Natural killer cell treated with Interleukin-12 subunit alpha and Interleukin-12 subunit beta and Interleukin-15 and Interleukin-18, amount 100 ng/mL, for 72 hours (primary cell): ENCODE measurements at regions not wholly inside any gene's neighbourhood (a gene's known extent, or its start where the extent isn't known, plus 50 kb on each side); places are given as distances from the start of the nearest gene placed in this dataset.
"Not testable (repeated sequence)": the region's sequence is repeated elsewhere in the genome, so short reads cannot be mapped to it uniquely, and the experiment has no call there.

Experiments
- ATAC-seq, 2 donors: fragments of 150-1000 bp; cut with Tn5 transposase in 1 of 2; sonication (Bioruptor Pico), chemical (Tn5 transposase) in 1 of 2; 2 replicates each; pipeline ENCODE4 v1.10.0; 2021
- DNase-seq: peaks from one replicate; pipeline ENCODE4 v3.0.0; 2022; ENCODE audit warnings: low spot score
- H3K27ac Mint-ChIP-seq, 2 donors: 1 replicate in 1 of 2; 2 replicates in 1 of 2; pipeline ENCODE4 v1.8.0; 2022; ENCODE audit warnings: mixed read lengths in 2 of 2, mild to moderate bottlenecking in 1 of 2, moderate library complexity in 1 of 2
- H3K27me3 Mint-ChIP-seq, 2 donors: 1 replicate in 1 of 2; 2 replicates in 1 of 2; pipeline ENCODE4 v1.8.0; 2022; ENCODE audit warnings: mixed read lengths in 2 of 2
- H3K36me3 Mint-ChIP-seq: one replicate; pipeline ENCODE4 v1.8.0; 2022; ENCODE audit warnings: mixed read lengths
- H3K4me1 Mint-ChIP-seq, 2 donors: 1 replicate in 1 of 2; 2 replicates in 1 of 2; pipeline ENCODE4 v1.8.0; 2022; ENCODE audit warnings: low read depth in 2 of 2, mixed read lengths in 2 of 2, mild to moderate bottlenecking in 1 of 2
- H3K4me3 Mint-ChIP-seq: one replicate; pipeline ENCODE4 v1.8.0; 2022; ENCODE audit warnings: mixed read lengths
- H3K9me3 Mint-ChIP-seq: 2 replicates; pipeline ENCODE4 v1.8.0; 2022; ENCODE audit warnings: mixed read lengths

- not testable (repeated sequence) for DNase-seq, H3K4me1 Mint-ChIP-seq, H3K27me3 Mint-ChIP-seq, H3K27ac Mint-ChIP-seq, H3K36me3 Mint-ChIP-seq, ATAC-seq, H3K4me3 Mint-ChIP-seq, H3K9me3 Mint-ChIP-seq
These were observed 152.8 kb upstream of the PLGLB1 start for GRCh38 chr2:87174454-87174853.

DNA sequence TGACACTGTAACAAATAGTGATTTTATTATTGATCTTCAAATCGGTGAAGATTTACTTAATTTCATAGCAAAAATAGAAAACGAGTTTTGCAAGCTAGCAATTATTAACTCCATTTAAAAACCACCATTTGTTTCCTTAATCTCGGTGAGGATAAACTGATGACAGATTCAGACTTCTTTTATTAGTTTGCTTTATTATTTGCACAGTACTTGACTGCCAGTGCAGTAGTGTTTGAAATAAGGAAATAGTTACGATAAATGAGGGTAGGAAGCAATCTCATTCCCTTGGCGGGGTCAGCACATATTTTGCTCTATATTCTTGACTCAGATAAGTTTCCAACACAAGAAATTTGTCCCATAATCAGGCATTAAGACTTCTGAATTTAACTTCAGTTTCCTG is 161.7 kb upstream of the PLGLB1 start:
- not testable (repeated sequence) for H3K36me3 Mint-ChIP-seq, ATAC-seq, H3K9me3 Mint-ChIP-seq, H3K4me3 Mint-ChIP-seq, H3K27me3 Mint-ChIP-seq, H3K27ac Mint-ChIP-seq, H3K4me1 Mint-ChIP-seq, DNase-seq

DNA sequence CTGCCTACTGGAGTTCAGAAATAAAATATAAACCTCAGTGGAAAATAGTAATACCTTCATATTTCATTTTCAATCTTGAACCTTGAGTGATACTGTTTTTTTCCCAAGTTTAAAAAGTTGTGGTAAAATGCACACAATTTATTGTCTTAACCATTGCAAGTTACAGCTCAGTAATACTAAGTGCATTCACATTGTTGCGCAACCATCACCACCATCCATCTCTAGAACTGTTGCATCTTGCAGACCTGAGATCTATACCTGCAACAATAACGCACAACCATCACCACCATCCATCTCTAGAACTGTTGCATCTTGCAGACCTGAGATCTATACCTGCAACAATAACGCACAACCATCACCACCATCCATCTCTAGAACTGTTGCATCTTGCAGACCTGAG is 162.6 kb upstream of the PLGLB1 start:
- H3K27me3 Mint-ChIP-seq, H3K4me3 Mint-ChIP-seq, DNase-seq, H3K4me1 Mint-ChIP-seq, H3K36me3 Mint-ChIP-seq, ATAC-seq, H3K27ac Mint-ChIP-seq, H3K9me3 Mint-ChIP-seq: not testable (repeated sequence)

GRCh38 chr2:87189214-87189613 is 167.6 kb upstream of the PLGLB1 start:
- H3K27ac Mint-ChIP-seq, ATAC-seq, H3K27me3 Mint-ChIP-seq, DNase-seq, H3K9me3 Mint-ChIP-seq, H3K4me3 Mint-ChIP-seq, H3K4me1 Mint-ChIP-seq, H3K36me3 Mint-ChIP-seq: not testable (repeated sequence)

DNA sequence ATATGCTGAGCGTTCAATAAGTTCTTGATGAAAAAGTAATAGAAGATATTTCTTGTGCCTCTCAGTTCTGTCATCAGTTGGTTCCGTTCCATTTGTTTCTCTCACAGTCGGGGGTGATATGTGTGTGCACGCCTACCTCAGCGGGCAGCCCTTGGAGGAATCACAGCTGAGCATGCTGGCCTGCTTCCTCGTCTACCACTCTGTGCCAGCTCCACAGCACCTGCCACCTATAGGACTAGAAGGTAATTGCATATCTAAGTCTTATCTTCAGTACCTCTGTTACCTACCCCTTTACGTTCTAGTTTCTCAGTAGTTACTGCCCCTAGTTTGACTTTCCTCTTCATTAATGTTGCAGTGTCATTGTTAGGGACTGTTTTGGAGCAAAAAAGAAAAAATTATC is 171.7 kb upstream of the PLGLB1 start:
- not testable (repeated sequence) for H3K4me3 Mint-ChIP-seq, DNase-seq

GRCh38 chr2:87194254-87194999 is 172.8 kb upstream of the PLGLB1 start:
- not testable (repeated sequence) for DNase-seq, H3K36me3 Mint-ChIP-seq

More for the DNA sequence above, 171.7 kb upstream of the PLGLB1 start:
- not testable (repeated sequence) for H3K36me3 Mint-ChIP-seq, H3K27ac Mint-ChIP-seq, H3K27me3 Mint-ChIP-seq, H3K9me3 Mint-ChIP-seq, H3K4me1 Mint-ChIP-seq
- peak in 1 of 2 donors; percentile 64 for ATAC-seq

DNA sequence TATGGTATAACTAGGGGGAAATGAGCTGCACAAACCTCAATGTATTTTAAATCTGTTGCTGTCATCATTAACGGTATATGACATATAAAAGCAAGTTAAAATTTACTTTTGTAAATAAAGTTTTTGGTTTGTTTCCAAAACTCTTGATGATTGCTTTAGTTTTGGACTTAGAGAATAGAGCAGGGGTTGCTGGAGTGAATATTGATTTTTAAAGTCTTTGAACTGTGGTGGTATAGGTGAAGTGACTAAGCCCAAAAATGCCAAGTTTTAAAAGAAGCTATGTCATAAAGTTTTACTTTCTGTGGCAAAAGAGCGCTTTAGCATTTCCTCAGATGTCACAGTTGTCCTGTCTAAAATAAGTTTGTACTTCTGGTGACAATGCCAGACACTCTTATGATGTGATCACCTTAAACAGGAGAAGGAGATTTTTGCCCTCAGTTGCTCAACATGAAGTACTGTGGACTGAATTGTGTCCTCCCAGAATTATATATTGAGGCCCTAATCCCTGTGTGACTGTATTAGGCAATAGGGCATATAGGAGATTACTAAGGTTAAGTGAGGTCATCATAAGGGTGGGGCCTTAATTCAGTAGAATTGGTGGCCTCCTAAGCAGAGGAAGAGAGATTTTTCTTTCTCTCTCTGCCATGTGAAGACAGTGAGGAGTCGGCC is 175.2 kb upstream of the PLGLB1 start:
- ATAC-seq, H3K4me1 Mint-ChIP-seq, DNase-seq, H3K36me3 Mint-ChIP-seq, H3K27me3 Mint-ChIP-seq, H3K4me3 Mint-ChIP-seq, H3K27ac Mint-ChIP-seq, H3K9me3 Mint-ChIP-seq: not testable (repeated sequence)

More at GRCh38 chr2:87194254-87194999, 172.8 kb upstream of the PLGLB1 start:
- not testable (repeated sequence) for H3K4me1 Mint-ChIP-seq, H3K27ac Mint-ChIP-seq, ATAC-seq, H3K4me3 Mint-ChIP-seq, H3K27me3 Mint-ChIP-seq, H3K9me3 Mint-ChIP-seq

- not testable (repeated sequence) for H3K27me3 Mint-ChIP-seq, H3K36me3 Mint-ChIP-seq, ATAC-seq, DNase-seq, H3K4me1 Mint-ChIP-seq, H3K4me3 Mint-ChIP-seq, H3K9me3 Mint-ChIP-seq, H3K27ac Mint-ChIP-seq
These were observed 176.8 kb upstream of the PLGLB1 start for GRCh38 chr2:87198422-87198821.

DNA sequence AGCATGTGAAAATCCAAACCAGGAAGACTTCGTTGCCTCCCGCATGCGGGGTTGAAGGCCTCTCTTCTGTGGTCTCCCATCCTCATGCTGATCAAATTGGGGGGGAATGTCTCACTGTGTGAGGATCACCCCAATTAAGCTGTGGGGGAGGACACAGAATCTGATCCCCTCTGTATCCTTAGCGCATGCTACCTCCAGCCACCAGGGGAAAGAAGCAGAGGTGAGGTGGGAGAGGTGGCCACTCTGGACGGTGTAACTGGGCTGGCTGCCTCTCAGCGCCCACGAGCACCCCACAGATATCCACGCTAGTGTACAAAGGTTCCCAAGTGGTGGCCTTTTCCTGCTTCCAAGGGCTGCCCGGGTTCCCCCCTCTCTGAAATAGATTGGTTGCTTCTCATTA is 177.6 kb upstream of the PLGLB1 start:
- not testable (repeated sequence) for H3K36me3 Mint-ChIP-seq, H3K9me3 Mint-ChIP-seq, H3K4me1 Mint-ChIP-seq, H3K27ac Mint-ChIP-seq, H3K4me3 Mint-ChIP-seq, DNase-seq, H3K27me3 Mint-ChIP-seq
- ATAC-seq: peak; percentile 32 to 38

GRCh38 chr2:87204569-87205147 is 183.0 kb upstream of the PLGLB1 start:
- not testable (repeated sequence) for H3K27me3 Mint-ChIP-seq, H3K4me1 Mint-ChIP-seq, H3K36me3 Mint-ChIP-seq, H3K27ac Mint-ChIP-seq, ATAC-seq, H3K4me3 Mint-ChIP-seq, H3K9me3 Mint-ChIP-seq, DNase-seq

DNA sequence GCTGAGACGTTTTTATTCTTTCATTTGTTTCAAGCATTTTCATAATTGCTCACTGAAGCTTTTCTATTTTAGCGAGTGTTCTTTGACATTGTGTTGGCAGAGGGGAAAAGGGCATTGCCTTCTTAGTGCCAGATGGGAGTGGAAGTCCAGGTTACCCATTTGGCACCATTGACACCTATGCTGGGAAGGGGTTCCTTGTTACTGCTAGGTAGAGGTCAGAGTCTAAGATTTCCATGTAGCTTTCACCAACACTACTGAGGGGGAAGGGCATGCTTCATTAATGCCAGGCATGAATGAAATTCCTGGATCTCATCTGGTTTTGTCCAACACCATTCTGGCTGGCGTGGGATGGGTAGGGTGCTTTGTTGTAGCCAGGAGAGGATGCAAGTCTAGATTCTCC is 191.3 kb upstream of the PLGLB1 start:
- not testable (repeated sequence) for H3K36me3 Mint-ChIP-seq, H3K4me1 Mint-ChIP-seq, H3K9me3 Mint-ChIP-seq, H3K27ac Mint-ChIP-seq, H3K4me3 Mint-ChIP-seq, H3K27me3 Mint-ChIP-seq, DNase-seq, ATAC-seq

DNA sequence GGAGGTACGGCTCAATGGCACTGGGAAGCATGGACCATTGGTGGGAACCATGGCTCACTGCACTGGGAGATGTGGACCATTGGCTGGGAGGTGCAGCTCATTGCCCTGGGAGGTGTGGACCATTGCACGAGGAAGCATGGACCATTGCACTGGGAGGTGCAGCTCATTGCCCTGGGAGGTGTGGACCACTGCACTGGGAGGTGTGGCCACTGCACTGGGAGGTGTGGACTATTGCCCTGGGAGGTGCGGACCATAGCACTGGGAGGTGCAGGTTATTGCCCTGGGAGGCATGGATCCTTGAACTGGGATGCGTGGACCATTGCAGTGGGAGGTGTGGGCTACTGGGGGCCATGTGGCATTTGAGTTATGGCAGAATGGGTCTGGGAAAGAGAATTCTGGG is 195.4 kb upstream of the PLGLB1 start:
- not testable (repeated sequence) for H3K9me3 Mint-ChIP-seq, H3K36me3 Mint-ChIP-seq, ATAC-seq, H3K27ac Mint-ChIP-seq, H3K27me3 Mint-ChIP-seq, H3K4me3 Mint-ChIP-seq, DNase-seq, H3K4me1 Mint-ChIP-seq

GRCh38 chr2:87217741-87218410 is 196.2 kb upstream of the PLGLB1 start:
- not testable (repeated sequence) for H3K4me3 Mint-ChIP-seq, H3K27me3 Mint-ChIP-seq, H3K9me3 Mint-ChIP-seq, H3K36me3 Mint-ChIP-seq, H3K4me1 Mint-ChIP-seq, H3K27ac Mint-ChIP-seq
- peak; percentile 68 for DNase-seq
- peak; percentile 75 to 80 for ATAC-seq

DNA sequence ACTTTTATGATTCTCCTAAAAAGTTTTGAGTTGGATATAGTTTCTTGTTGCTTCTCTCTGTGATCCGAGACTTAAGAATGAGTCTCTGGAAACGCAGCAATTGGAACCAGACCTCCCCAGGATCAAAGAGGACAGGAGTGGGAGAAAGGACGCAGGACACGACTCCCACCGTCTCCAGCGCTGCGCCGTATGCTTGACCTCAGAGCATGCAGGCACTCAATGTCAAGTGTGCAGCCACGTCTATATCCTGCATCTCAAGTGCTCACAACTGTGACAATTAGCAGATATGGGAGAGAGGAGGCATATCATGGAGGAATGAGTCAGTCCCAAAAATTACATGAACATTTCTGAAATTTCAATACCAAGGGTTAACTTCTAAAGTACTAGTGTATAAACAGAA is 199.0 kb upstream of the PLGLB1 start:
- not testable (repeated sequence) for H3K4me3 Mint-ChIP-seq, H3K9me3 Mint-ChIP-seq, DNase-seq, H3K36me3 Mint-ChIP-seq, H3K4me1 Mint-ChIP-seq, ATAC-seq, H3K27me3 Mint-ChIP-seq, H3K27ac Mint-ChIP-seq
